ENCODE measurements at regions not wholly inside any gene's neighbourhood (a gene's known extent, or its start where the extent isn't known, plus 50 kb on each side); places are given as distances from the start of the nearest gene placed in this dataset.

DNA sequence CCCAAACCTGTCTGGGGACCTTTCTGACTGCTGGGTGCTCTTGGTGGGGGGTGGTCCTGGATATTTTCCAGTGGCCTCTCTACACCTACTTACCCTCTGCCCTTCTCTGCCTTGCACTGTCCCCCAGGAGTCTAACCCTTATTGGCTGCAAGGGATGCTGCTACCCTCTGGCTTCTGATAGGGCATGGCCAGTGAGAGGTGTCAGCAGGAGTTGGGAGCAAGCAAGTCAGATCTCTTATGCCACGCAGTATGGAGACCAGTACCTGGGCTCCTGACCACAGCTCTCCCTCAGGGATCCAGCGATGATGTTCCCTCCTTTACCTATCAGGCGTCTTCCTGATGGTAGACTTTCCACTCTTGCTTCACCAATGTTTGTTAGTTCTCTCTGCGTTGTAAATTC, 373.7 kb downstream of the SOCS6 start:
- DNase-seq (ENCODE audit: low spot score) = no peak

DNA sequence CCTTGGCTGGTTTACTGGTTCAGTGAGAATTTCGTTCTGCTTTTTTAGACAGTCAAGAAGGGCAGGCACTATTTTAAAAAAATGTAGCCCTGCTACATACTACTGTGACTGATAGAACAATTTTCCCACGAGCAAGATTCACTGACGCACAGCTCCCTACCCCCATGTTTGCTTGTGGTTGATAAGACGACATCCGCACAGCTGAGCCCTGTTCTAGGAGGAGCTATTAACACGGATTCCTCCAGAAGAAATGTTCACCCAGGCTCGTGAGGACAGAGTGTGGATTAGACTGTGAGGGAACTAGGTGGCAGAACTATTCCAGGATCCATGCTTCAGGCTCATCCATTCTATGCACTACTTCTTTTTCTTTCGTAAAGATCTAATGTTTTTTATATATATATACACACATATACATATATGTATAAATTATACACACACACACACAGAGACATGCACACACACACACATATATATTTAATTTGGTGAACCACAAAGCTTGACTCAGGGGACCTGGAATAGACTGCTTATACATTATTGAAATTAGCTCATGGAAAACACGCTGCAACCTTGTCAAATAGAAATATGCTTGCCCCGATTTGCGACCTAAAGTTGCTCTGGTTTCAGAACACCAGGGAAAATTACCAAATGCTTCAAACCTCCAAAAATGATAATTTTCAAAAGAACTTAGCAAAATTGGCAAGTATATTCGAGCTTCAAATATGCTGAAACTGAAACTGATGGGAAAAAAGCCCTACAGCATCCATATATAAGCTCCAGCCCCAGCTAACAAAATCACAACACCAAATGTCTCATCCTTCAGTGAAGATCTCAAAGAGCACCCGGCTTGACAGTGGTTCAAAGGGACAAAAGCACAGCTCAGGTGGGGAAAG, 370.4 kb downstream of the SOCS6 start:
- DNase-seq (ENCODE audit: low spot score) = no peak

DNA sequence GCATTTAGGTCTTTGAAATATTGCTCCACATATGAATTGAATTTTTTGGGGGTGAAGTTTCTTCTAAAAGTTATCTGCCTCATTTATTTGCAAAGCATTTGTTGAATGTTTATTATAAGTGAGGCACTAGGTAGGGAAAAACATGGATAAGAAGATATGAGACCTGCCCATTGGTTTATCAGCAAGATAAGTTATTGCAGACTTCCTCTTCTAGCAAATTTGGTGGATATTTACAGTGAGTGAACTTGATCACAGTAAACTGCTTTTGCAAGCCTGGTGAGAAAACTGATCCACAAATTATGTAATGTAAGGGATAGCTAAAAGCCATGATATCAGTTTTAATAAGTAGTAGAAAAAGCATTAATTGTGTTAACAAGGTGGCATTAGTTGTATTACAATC, 364.8 kb downstream of the SOCS6 start:
- no peak for DNase-seq (ENCODE audit: low spot score)

DNA sequence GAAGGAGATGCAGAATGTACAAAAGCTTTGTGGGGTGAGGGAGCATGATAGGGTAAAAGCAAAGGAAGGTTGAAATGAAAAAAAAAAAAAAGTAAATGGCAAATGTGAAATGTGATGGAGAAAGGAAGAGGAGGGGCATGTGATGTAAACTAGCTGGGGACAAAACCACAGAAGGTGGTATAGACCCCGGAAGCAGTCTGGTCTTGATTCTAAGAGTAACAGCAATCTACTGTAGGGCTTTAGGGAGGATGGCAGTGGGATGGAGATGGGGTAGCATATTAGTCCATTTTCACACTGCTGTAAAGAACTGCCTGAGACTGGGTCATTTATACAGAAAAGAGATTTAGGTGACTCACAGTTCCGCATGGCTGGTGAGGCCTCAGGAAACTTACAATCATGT, 362.0 kb downstream of the SOCS6 start:
- no peak for DNase-seq (ENCODE audit: low spot score)

DNA sequence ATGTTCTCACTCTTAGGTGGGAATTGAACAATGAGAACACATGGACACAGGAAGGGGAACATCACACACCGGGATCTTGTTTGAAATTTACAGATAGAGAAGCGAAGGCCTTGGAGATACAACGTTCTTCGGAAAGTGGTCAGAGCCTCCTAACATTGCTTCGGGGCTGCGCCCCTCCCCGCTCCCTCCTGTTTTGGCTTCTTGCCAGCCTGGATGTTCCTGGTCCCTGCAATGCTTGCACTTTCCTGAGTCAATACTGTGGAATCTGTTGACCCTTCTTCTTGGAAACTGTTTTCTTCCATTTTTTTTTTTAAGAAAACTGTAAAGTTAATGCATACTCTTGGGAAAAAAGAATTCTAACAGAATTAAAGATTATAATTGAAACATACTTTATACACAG, 360.8 kb downstream of the SOCS6 start:
- no peak for DNase-seq (ENCODE audit: low spot score)

DNA sequence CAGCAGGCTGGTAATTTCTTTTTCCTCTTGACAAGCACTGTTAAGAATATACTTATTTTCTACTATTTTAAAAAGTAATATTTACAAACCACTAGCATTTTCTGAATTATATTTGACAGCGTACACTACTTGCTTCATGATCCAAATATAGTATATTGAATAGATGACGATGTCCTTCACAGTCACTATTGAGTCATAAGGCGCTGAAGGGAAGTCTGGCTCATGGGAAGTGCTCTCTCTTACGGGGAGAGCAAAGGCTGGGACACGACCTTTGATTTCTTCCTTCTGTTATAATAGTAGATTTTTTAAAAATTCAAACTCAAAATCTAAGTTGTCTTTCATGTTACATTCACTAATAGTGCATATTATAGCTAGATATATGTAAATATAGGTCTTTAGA, 357.1 kb downstream of the SOCS6 start:
- no peak for DNase-seq (ENCODE audit: low spot score)

DNA sequence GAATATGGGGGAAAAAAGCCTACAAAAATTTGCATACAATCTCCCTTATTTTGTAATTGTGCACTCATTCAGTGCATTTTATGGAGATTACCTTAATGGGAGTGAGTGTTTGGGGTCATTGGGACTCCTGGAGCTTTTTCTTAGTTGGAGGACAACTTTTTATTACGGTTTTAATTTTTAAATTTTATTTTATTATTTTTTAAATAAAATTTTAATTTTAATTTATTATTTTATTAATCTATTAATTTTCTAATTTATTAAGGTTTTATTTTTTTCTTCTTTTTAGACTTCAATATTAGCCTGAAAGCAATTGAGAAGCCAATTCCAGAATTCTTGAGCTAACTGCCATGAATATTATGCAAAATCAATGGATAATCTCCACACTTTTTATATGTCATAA, 355.0 kb downstream of the SOCS6 start:
- no peak for DNase-seq (ENCODE audit: low spot score)

DNA sequence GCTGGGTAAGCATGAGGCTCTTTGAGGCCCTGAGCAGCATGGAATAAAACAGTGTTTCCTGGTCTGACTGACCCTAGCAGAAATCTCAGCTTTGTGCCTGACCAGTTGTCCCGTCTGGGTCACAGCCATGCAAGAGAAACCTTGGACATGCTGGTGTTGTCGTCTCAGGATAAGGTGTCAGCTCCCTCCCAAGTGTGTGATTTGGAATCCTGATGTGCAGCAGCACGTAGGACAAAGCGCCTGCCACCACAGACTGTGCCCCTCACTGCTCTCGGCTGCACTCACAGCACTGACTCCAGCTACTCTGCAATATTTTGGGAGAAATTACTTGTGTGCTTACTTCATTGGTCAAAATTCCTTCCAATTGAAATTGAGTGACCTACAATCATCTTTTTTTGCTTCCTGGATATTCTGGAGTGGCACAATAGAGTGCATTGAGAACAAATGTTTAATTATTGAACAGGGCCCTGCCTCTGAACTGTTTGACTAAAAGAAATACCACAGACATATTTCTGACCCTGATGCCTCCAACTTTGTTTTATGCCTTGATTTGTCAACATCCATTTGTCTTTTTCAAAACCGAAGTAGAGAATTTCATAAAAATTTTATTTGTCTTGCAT, 352.4 kb downstream of the SOCS6 start:
- DNase-seq (ENCODE audit: low spot score) = no peak

DNA sequence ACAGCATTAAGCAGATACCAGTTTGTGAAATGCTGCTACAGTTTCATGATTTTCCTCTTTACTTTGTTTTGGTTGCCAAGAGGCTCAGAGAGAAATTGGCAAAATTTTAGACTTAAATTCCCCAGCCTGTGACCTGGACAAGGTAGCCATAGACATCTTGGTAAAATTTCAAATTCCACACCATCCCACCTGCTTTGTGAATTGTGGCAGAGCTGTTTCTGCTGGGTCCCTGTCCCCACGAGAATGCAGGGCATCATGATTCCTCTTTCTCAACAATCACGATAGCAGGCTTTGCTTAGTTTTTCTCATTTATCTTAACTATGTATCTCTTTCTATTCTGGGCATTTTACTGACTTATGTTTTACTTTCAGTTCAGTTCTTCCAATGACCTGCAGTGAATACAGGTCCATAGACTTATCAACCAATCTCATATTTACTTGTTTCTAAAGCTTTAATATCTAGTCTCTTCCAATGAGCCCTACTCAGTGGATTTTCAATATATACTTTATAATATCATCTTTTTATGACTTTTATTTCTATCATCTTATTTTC, 351.6 kb downstream of the SOCS6 start:
- DNase-seq (ENCODE audit: low spot score) = no peak

DNA sequence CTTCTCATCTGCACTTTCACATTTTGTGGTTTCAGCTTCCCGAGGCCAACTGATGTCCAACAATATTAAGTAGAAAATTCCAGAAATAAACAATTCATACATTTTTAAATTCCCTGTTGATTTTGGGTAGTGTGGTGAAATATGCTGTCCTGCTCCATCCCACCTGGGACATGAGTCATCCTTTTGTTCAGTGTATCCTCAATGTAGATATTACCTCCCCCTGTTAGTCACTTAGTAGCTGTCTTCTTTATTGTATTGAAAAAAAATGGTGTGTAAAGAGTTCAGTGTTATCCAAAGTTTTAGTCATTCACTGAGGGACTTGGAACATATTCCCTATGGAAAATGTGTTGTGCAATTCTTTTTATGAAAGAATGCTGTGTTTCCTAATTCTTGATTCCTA, 348.1 kb downstream of the SOCS6 start:
- DNase-seq (ENCODE audit: low spot score) = no peak

DNA sequence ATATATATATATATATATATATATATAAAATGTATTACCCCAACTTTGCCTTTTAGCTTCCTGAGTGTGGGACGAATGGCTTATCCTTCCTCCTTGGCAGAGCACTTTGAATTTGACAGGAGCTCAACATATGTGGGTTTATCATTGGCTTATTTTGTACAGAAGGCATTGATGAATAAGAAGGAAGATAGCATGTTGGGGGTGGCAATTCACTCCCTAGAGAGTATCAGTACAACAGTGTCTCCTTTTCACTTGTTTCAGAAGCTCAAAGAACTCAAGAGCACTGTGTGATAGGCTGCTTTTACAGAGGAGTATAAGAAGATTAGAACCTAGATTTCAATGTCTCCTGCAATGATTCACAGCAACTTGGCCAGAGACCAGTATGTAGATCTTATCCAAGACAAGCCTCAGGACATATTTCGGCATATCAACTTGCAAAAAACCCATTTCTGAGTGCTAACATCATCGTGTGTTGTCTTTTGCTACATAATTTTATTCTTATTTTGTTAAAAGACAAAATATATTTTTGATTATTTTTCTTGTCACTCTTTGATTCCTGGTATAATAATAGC, 345.8 kb downstream of the SOCS6 start:
- DNase-seq (ENCODE audit: low spot score) = no peak

DNA sequence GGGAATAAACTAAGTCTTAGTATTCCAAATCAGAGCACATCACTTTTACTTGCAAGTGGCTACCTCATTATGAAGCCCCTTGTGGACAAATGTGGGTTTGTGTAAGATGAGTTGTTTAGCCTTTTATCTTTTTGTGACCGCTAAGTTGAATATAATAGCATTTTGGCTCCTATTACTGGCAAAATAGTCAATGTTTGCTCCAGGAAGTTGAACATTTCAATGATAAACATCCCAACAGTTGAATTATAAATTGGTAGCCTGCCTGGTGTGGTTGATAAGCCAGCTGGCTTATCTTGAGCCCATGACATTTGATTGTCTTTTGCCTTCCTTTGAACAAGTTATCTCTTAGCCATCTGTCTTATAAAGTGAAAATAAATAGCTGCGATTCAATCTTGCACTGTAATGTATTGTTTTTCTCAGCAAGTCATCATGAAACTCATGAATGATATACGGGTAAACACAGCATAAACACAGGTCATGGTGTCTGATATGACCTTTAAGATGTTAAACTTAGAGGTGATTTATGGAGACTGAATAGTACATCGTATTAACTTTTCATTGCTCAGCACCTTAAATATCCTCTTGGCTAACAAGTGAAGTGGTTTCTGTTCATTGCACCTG, 338.4 kb downstream of the SOCS6 start:
- no peak for DNase-seq (ENCODE audit: low spot score)

DNA sequence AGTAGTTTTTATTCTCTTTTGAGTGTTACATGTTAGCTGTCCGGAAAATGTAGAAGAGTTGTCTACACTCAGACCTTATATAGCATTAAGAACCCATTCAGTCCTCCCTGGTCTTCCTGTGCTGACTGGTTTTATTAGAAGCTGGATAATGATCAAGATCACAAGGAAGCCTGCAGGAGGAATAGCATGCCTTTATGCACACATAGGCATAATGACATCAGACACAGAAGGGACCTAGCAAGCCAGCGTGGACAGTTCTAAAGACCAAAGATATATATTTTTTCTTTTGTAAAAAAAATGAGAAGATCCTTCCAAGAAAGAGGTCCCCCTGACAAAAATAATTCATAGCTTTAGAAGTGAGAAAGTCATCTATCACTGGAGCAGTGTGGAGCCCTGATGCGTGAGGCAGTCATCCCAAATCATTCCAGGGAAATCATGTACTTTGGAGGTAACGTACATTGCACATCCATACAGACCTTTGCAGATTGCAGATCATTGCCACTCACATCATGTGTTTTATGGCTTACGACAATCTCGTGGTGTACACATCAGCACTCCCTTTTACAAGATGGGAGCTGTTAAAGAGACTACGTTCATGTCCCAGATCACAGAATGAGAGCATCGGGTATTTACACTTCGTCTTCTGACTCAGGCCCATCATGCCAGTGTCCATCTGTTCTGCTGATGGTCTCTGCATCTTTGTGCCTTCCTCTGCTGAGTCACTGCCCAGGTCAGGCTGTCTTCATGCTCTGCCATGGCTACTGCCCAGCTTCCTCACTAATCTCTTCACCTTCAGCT, 334.0 kb downstream of the SOCS6 start:
- no peak for DNase-seq (ENCODE audit: low spot score)

DNA sequence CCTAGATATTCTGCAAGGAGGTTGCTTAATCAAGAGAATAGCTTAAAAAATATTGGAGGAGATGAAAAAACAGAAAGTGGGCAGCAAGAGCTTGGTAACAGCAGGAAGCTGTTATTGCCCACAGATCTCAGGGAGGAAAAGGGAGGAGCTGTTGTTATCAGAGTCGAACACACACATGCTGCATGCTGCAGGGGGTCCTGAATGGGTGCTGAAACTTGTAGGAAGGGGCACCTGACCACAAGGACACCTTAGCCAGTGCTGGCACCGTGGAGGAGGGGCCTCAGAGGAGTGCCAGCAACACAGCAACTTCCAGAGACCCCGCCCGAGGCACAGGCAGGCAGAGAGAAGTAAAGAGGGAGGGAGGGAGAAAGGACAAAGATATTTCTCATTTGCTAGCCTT, 332.9 kb downstream of the SOCS6 start:
- DNase-seq (ENCODE audit: low spot score) = no peak

DNA sequence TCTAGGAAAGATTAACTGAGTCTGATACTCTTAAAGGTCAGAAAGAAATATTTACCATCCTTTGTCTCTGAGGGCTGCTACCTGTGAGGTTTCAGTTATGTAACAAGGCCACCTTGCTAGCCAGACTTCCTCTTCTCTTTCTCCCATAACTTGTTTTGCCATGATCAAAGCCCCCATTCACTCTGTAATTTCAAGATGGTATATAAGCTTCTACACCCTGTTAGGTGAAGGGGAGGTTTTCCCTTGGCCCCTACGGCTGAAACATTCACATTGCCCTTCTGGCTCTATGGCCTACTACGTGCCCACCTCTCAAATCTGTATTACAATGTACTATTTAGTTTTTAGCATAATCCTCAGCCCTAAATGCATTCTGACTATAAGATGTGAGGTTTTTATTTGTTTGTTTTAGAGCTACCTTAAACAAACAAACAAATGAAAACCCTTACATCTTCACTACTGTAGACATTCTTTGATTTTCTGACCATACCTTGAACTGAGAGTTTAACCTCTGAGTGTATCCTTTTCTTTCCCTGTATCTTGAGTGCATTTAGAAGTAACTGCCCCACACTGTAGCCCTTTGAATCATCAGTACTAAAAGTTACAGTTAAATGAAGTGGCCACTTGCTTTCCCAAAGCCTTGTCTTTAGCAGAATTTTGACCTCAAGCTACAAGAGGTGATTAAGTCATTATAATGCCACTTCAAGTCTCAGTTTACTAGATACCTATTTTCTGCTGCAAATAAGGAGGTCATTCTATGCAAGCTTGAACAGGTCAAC, 332.2 kb downstream of the SOCS6 start:
- DNase-seq (ENCODE audit: low spot score) = no peak

DNA sequence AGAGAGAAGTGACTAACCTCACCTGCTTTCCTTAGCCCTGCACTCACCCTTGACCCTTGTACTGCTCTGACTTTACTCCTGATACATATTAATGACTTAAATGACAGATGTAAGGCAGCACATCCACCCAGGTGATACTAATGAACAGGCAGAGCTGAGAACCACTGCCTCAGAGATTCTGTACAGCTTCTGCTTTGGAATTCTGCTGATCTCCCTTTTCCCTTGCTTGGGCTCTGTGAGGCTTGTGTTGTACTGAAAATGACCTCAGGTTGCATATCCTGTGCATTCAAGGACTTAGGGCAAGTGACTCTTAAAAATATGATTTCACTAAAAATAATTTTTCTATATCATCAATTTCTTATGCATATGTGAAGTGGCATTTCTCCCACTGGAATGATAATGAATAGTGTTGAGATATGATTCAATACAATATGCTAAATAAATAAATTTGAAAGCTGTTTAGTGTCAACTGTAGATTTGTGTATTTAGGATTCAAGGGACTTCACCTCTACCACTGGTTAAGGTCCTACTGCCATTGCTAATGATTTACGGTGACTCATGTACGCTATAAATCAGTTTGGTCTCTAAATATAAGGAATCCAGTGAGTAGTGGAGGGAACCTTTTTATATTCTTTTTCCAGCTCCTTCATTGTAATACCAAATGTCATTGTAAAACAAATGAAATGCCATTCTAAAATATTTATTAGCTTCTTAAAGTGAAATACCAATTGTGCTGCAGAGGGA, 328.3 kb downstream of the SOCS6 start:
- DNase-seq (ENCODE audit: low spot score) = no peak

DNA sequence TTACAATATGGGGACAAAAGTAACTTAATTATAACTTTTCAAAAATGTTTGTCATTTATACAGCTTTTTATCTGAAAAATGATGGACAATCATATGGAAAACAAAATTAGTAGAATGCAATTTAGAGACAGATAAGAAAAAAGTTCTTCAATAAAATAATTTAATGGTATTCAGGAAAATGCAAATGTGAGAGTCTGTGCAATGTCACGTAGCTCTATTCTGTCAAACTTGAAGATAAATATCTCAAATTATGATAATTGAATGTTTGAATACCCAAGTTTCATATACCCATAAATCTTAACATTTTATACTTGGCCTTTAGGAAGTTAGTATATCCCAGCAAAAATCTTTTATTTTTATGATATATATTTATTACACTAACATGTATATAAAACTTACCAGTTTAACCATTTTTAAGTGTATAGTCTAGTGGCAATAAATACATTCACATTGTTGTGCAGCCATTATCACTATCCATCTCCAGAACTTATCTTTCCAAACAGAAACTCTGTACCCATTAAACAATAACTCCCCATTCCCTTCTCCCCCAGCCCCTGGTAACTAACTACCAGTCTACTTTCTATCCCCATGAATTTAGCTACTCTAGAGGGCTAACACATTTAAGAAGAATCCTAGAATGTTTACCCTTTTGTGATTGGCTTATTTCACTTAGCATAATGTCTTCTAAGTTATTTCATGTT, 311.5 kb downstream of the SOCS6 start:
- no peak for DNase-seq (ENCODE audit: low spot score)

DNA sequence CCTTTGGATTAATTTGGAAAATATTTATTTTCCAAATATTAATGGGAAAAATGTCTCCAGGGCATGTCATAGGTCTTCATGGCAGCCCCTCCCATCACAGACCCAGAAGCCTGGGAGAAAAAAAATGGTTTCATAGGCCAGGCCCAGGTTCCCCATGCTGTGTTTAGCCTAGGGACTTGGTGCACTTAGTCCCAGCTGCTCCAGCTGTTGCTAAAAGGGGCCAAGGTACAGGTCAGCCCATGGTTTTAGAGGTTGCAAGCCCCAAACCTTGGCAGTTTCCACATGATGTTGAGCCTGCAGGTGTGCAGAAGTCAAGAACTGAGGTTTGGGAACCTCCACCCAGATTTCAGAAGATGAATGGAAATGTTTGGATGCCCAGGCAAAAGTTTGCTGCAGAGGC, 309.6 kb downstream of the SOCS6 start:
- no peak for DNase-seq (ENCODE audit: low spot score)

DNA sequence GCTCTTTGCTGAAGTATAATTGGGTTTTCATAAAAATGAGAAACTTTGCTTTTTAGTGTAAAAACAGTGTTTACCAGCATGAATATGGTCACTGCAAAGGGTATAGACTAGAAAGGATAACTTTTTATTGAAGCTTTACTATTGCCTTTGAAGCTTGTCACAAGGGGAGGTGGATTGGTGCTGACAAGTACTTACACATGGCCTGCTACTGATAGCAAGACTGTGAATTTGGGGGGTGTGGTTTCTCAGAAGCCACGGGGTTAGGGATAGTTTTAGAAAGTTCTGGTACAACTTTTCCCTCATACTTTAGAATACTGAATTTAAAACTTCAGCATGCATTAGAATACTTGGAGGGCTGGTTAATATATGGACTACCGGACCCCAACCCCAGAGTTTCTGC, 294.1 kb downstream of the SOCS6 start:
- DNase-seq (ENCODE audit: low spot score) = no peak

DNA sequence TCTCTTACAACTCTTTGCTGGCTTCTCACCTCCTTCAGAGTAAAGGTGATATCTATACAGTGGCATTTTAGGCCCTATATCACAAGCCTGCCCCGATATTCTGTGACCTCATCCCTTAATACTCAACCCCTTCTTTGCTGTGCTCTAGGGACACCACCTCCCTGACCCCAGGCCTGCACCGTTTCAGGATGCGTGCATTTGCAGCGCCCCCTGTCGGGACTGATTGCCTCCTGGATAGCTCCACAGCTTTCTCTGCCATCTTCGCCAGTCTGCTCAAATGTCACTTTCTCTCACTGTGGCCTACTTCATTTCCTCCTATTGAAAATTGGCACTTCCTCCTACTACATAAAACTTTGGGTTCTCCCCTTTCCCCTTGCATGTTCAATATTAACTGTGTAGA, 289.6 kb downstream of the SOCS6 start:
- no peak for DNase-seq (ENCODE audit: low spot score)

Measured in germinal center (tissue), 1 donor.